Peyer's patch (tissue), 4 donors: ENCODE measurements at regions not wholly inside any gene's neighbourhood (a gene's known extent, or its start where the extent isn't known, plus 50 kb on each side); places are given as distances from the start of the nearest gene placed in this dataset.
"Not testable (repeated sequence)": the region's sequence is repeated elsewhere in the genome, so short reads cannot be mapped to it uniquely, and the experiment has no call there.

Experiments used
- CTCF ChIP-seq, 6 experiments: fragments of 450-650 bp in 4 of 6; fragments of 200-600 bp in 2 of 6; sonication (generic) in 1 of 6; IDR thresholded peaks; one replicate each; pipeline ENCODE4 v1.5.1; 2017 to 2019; ENCODE audit warnings: antibody characterized with exemption in 6 of 6, mild to moderate bottlenecking in 3 of 6, moderate library complexity in 1 of 6
- POLR2A ChIP-seq, 2 donors: fragments of 450-650 bp; IDR thresholded peaks; one replicate each; pipeline ENCODE4 v1.5.1; 2017; ENCODE audit warnings: antibody characterized with exemption in 2 of 2, mild to moderate bottlenecking in 2 of 2, moderate library complexity in 2 of 2

DNA sequence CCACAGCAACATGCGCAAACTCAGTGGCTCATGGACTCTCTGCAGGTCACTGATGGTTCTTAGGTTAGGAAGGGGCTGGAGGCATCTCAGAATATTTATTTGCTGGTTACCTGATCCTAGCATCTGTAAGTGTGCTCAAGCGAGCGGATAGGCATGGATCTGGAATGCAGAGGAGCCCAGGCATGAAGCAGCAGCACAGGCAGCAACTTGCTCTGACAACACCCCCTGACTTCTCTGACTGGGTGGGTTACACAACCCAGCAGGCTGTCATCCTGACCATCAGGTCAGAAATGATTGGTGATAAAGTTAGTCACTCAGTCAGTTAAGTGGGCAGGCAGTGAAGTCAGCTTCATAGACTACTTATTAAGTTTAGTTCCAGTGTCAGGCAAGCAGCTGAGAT, 50.4 kb upstream of the CTSV start:
- not testable (repeated sequence) for TF ChIP-seq CTCF, POLR2A (IDR thresholded peaks at IDR 0.05)
